Neural crest cell (in vitro differentiated cells): ENCODE measurements at regions not wholly inside any gene's neighbourhood (a gene's known extent, or its start where the extent isn't known, plus 50 kb on each side); places are given as distances from the start of the nearest gene placed in this dataset.

Experiments
- DNase-seq: peaks from one replicate; pipeline ENCODE4 v3.0.0; 2021; ENCODE audit warnings: low read depth, mixed read lengths, low spot score
- H3K27ac Mint-ChIP-seq: one replicate; pipeline ENCODE4 v1.8.0; 2021; ENCODE audit warnings: mild to moderate bottlenecking, mixed read lengths; ENCODE audit not compliant: unreplicated experiment
- H3K27me3 Mint-ChIP-seq: 2 replicates; pipeline ENCODE4 v1.8.0; 2021; ENCODE audit warnings: low read depth, mild to moderate bottlenecking, mixed read lengths
- H3K36me3 Mint-ChIP-seq: 2 replicates; pipeline ENCODE4 v1.8.0; 2021; ENCODE audit warnings: low read depth, mild to moderate bottlenecking, mixed read lengths
- H3K4me1 Mint-ChIP-seq: 2 replicates; pipeline ENCODE4 v1.8.0; 2021; ENCODE audit warnings: mixed read lengths
- H3K4me3 Mint-ChIP-seq: one replicate; pipeline ENCODE4 v1.8.0; 2021; ENCODE audit warnings: mild to moderate bottlenecking, mixed read lengths
- H3K9me3 Mint-ChIP-seq: 2 replicates; pipeline ENCODE4 v1.8.0; 2021; ENCODE audit warnings: mixed read lengths
- TF ChIP-seq, protein P1 (sequence below): fragments of 200-600 bp; sonication (generic); conservative IDR thresholded peaks from 2 replicates; pipeline ENCODE4 v1.5.0; 2021; ENCODE audit warnings: antibody characterized with exemption, mild to moderate bottlenecking

DNA sequence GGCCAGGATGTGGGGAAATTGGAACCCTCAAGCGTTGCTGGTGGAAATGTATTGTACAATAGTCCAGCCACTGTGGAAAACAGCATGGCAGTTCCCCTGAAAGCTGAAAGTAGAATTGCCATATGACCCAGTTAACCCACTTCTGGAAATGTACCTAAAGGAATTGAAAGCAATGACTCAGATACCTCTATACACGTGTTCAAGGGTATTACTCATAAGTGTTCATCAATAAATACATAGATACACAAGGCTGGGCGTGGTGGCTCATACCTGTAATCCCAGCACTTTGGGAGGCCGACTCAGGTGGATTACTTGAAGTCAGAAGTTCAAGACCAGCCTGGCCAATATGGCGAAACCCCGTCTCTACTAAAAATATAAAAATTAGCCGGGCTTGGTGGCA, 71.9 kb upstream of the IRS2 start:
- no peak for DNase-seq
- no peaks in the 10 kb centered on the region for H3K4me1 Mint-ChIP-seq
- no peak overlapping the region for H3K4me3 Mint-ChIP-seq
- TF ChIP-seq, protein P1, sequence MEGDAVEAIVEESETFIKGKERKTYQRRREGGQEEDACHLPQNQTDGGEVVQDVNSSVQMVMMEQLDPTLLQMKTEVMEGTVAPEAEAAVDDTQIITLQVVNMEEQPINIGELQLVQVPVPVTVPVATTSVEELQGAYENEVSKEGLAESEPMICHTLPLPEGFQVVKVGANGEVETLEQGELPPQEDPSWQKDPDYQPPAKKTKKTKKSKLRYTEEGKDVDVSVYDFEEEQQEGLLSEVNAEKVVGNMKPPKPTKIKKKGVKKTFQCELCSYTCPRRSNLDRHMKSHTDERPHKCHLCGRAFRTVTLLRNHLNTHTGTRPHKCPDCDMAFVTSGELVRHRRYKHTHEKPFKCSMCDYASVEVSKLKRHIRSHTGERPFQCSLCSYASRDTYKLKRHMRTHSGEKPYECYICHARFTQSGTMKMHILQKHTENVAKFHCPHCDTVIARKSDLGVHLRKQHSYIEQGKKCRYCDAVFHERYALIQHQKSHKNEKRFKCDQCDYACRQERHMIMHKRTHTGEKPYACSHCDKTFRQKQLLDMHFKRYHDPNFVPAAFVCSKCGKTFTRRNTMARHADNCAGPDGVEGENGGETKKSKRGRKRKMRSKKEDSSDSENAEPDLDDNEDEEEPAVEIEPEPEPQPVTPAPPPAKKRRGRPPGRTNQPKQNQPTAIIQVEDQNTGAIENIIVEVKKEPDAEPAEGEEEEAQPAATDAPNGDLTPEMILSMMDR, result no peak
- H3K27ac Mint-ChIP-seq, result no peak overlapping the region
- no peaks in the 10 kb centered on the region for H3K36me3 Mint-ChIP-seq
- H3K27me3 Mint-ChIP-seq, result peaks cover 4% of the 10 kb centered on the region
- H3K9me3 Mint-ChIP-seq, result no peaks in the 10 kb centered on the region

DNA sequence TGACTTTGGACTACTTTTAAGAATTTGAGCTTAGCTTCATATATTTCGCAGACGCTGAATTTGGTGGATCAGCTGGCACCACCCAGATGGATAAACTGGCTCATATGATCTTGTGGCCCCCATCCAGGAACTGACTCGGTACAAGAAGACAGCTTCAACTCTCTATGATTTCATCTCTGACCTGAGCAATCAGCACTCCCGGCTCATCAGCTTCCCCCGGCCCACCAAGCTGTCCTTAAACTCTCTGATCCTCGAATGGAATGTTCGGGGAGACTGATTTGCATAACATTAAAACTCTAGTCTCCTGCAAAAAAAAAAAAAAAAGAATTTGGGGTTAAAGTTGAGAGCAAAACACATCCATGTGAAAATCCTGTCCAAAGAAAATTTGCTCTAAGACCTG, 71.4 kb upstream of the IRS2 start:
- no peaks in the 10 kb centered on the region for H3K36me3 Mint-ChIP-seq
- TF ChIP-seq, protein P1, result no peak
- H3K4me1 Mint-ChIP-seq, result no peaks in the 10 kb centered on the region
- peaks cover 8% of the 10 kb centered on the region for H3K27me3 Mint-ChIP-seq
- no peak overlapping the region for H3K27ac Mint-ChIP-seq
- no peak for DNase-seq
- H3K9me3 Mint-ChIP-seq, result no peaks in the 10 kb centered on the region
- no peak overlapping the region for H3K4me3 Mint-ChIP-seq

DNA sequence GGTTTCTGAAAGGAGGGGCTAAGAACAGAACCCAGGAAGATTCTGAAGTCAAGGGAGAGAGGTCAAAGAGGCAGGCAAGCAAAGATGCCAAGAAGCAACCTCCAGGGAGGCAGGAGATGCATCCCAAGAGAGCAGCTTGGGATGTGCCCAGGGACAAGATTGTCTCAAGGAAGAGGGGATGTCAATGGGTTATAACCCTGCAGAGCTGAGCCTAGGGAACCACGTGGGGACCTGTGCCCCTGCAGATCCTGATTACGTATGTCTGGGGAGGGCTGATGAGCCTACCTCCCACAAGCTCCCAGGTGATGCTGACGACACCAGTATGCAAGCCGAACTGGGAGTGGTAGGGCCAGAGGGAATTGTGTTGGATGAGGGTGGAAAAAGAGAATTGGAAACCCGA, 70.9 kb upstream of the IRS2 start:
- TF ChIP-seq, protein P1, result no peak
- DNase-seq, result no peak
- peaks cover 8% of the 10 kb centered on the region for H3K27me3 Mint-ChIP-seq
- H3K9me3 Mint-ChIP-seq, result no peaks in the 10 kb centered on the region
- no peak overlapping the region for H3K27ac Mint-ChIP-seq
- H3K4me3 Mint-ChIP-seq, result no peak overlapping the region
- H3K4me1 Mint-ChIP-seq, result no peaks in the 10 kb centered on the region
- H3K36me3 Mint-ChIP-seq, result no peaks in the 10 kb centered on the region

DNA sequence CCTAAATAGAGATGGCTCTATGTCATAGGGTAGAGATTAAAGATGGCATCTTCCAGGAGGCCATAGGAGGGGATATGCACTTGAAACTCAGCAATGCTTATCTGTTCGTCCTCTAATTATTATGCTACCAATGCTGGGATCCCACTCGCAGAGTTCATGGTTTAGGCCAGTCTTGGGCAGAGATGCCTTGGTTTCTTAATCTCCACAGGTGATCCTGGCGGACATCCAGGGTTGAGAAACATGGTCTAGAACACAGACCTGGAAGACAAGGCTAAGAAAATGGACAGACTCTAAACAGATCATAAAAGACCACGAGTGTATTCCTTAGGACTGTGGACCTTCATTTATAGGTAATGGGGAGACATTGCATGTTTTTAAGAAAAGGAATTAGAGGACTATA, 70.0 kb upstream of the IRS2 start:
- Mint-ChIP-seq H3K36me3 (no peaks in the 10 kb centered on the region), H3K4me1 (no peaks in the 10 kb centered on the region), H3K27me3 (peaks cover 5% of the 10 kb centered on the region), H3K27ac (no peak overlapping the region), H3K4me3 (no peak overlapping the region), H3K9me3 (no peaks in the 10 kb centered on the region)
- no peak for DNase-seq
- TF ChIP-seq, protein P1, result no peak

DNA sequence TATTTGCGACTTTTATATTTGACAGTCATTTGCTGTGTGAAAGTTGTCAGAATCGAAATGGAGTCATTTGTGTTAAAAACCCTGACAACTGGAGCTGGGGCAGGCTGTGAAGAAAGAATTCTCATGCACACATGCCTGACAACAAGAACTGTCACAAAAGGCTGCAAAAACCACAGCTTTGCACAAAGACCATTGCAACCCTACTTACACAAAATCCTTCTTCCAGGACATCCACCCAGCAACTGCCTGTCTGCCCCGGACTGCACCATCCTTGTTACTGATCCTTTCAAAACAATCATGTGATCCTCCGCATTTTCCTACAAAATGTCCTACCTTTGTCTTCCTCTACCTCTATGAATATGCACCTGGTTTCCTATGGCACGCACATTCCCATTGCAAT, 66.8 kb upstream of the IRS2 start:
- Mint-ChIP-seq H3K4me1 (no peaks in the 10 kb centered on the region), H3K4me3 (no peak overlapping the region), H3K27ac (no peak overlapping the region), H3K9me3 (no peaks in the 10 kb centered on the region), H3K27me3 (peaks cover 5% of the 10 kb centered on the region), H3K36me3 (no peaks in the 10 kb centered on the region)
- DNase-seq, result no peak
- TF ChIP-seq, protein P1, result no peak

DNA sequence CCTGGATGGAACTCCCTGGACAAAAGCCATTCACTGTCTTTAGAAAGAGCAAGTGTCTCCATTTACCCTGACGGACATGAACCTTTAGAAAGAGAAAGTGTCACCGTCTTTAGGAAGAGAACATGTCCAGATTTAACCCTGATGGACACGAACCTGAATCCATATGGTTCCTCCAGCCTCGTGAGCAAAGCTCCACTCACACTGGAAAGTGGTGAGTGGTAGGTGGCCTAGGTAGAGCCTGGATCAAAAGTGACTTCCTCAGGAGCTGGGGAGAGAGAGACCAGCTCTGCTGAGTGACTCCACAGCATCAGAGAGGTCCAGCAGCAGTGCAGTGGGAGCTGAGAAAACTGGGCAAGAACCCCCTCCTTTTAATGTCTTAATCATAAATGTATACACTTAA, 59.8 kb upstream of the IRS2 start:
- TF ChIP-seq, protein P1, result no peak
- H3K36me3 Mint-ChIP-seq, result no peaks in the 10 kb centered on the region
- no peak overlapping the region for H3K4me3 Mint-ChIP-seq
- peaks cover 3% of the 10 kb centered on the region for H3K4me1 Mint-ChIP-seq
- no peaks in the 10 kb centered on the region for H3K9me3 Mint-ChIP-seq
- peaks cover 29% of the 10 kb centered on the region for H3K27me3 Mint-ChIP-seq
- DNase-seq, result no peak
- H3K27ac Mint-ChIP-seq, result no peak overlapping the region
